Tibial nerve (tissue), 3 donors: ENCODE measurements at regions not wholly inside any gene's neighbourhood (a gene's known extent, or its start where the extent isn't known, plus 50 kb on each side); places are given as distances from the start of the nearest gene placed in this dataset.

Experiments
- POLR2A ChIP-seq, 2 donors: fragments of 450-650 bp; IDR thresholded peaks; one replicate each; pipeline ENCODE4 v1.6.1; 2017; ENCODE audit warnings: antibody characterized with exemption in 2 of 2, mild to moderate bottlenecking in 2 of 2, moderate library complexity in 2 of 2
- TF ChIP-seq, protein P1 (sequence below), 5 experiments: fragments of 200-600 bp in 3 of 5; fragments of 450-650 bp in 2 of 5; sonication (generic) in 3 of 5; IDR thresholded peaks; one replicate each; pipeline ENCODE4 v1.5.1; 2016 to 2019; ENCODE audit warnings: antibody characterized with exemption in 5 of 5, mild to moderate bottlenecking in 3 of 5, moderate library complexity in 2 of 5

DNA sequence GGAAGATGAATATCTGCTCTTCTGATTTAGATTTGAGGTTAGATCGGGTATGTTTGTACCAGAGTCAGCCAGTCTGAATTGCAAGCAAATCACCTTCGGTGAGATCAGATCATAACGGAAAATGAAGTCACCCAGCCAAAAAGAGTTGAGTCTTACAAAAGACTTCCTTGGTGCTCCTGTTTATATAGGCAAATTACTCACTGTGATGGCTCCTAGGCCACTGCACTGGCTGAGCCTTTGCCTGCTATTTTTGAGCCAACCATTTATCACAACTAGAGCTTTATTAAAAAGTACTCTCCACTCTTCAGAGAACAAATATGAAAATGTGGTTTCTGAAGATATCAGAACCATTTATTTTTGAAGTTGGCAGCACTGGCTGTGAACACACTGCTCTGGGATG lies 277.7 kb upstream of the PCSK5 start:
- TF ChIP-seq, protein P1, sequence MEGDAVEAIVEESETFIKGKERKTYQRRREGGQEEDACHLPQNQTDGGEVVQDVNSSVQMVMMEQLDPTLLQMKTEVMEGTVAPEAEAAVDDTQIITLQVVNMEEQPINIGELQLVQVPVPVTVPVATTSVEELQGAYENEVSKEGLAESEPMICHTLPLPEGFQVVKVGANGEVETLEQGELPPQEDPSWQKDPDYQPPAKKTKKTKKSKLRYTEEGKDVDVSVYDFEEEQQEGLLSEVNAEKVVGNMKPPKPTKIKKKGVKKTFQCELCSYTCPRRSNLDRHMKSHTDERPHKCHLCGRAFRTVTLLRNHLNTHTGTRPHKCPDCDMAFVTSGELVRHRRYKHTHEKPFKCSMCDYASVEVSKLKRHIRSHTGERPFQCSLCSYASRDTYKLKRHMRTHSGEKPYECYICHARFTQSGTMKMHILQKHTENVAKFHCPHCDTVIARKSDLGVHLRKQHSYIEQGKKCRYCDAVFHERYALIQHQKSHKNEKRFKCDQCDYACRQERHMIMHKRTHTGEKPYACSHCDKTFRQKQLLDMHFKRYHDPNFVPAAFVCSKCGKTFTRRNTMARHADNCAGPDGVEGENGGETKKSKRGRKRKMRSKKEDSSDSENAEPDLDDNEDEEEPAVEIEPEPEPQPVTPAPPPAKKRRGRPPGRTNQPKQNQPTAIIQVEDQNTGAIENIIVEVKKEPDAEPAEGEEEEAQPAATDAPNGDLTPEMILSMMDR (IDR thresholded peaks at IDR 0.05), result no peak
- no peak for TF ChIP-seq POLR2A (IDR thresholded peaks at IDR 0.05)
